Activated T-cell treated with anti-CD3 and anti-CD28 coated beads, Interleukin-2, amount 50 U/mL, for 4 hours (primary cell): ENCODE measurements at regions not wholly inside any gene's neighbourhood (a gene's known extent, or its start where the extent isn't known, plus 50 kb on each side); places are given as distances from the start of the nearest gene placed in this dataset.
"Not testable (repeated sequence)": the region's sequence is repeated elsewhere in the genome, so short reads cannot be mapped to it uniquely, and the experiment has no call there.

Source experiments
- ATAC-seq, 2 donors: fragments of 200-7000 bp; cut with Tn5 transposase; one replicate each; pipeline ENCODE4 v1.10.0; 2021
- DNase-seq: peaks from one replicate; pipeline ENCODE4 v3.0.0-alpha.2; 2020
- H3K27me3 Mint-ChIP-seq: one replicate; pipeline ENCODE4 v1.8.0; 2021; ENCODE audit warnings: low read depth, mixed read lengths
- H3K36me3 Mint-ChIP-seq: one replicate; pipeline ENCODE4 v1.8.0; 2022; ENCODE audit warnings: mixed read lengths; ENCODE audit not compliant: insufficient read depth
- H3K4me1 Mint-ChIP-seq: one replicate; pipeline ENCODE4 v1.8.0; 2021; ENCODE audit warnings: low read depth, mixed read lengths
- H3K4me3 Mint-ChIP-seq: one replicate; pipeline ENCODE4 v1.8.0; 2021; ENCODE audit warnings: mild to moderate bottlenecking, moderate library complexity, mixed read lengths
- H3K9me3 Mint-ChIP-seq: one replicate; pipeline ENCODE4 v1.8.0; 2021; ENCODE audit warnings: mixed read lengths

GRCh38 chr6:135655055-135655454 is 157.5 kb upstream of the AHI1 start:
- H3K27me3 Mint-ChIP-seq, result no peaks in the 10 kb centered on the region
- peaks cover 8% of the 10 kb centered on the region for H3K4me1 Mint-ChIP-seq
- ATAC-seq (no peak), DNase-seq (no peak)
- no peaks in the 10 kb centered on the region for H3K36me3 Mint-ChIP-seq
- no peak overlapping the region for H3K4me3 Mint-ChIP-seq
- H3K9me3 Mint-ChIP-seq, result peaks cover 14% of the 10 kb centered on the region

- Mint-ChIP-seq H3K4me1 (peaks cover under 1% of the 10 kb centered on the region), H3K9me3 (peaks cover 14% of the 10 kb centered on the region), H3K27me3 (peaks cover 3% of the 10 kb centered on the region), H3K36me3 (no peaks in the 10 kb centered on the region), H3K4me3 (no peak overlapping the region)
- ATAC-seq (no peak), DNase-seq (no peak)
These were observed 159.7 kb upstream of the AHI1 start for GRCh38 chr6:135657207-135657606.

- peaks cover 3% of the 10 kb centered on the region for H3K27me3 Mint-ChIP-seq
- H3K36me3 Mint-ChIP-seq, result no peaks in the 10 kb centered on the region
- H3K4me1 Mint-ChIP-seq, result no peaks in the 10 kb centered on the region
- no peak overlapping the region for H3K4me3 Mint-ChIP-seq
- ATAC-seq (no peak), DNase-seq (no peak)
- H3K9me3 Mint-ChIP-seq, result peaks cover 14% of the 10 kb centered on the region
These were observed 160.9 kb upstream of the AHI1 start for GRCh38 chr6:135658481-135658880.

- ATAC-seq (no peak), DNase-seq (no peak)
- H3K4me1 Mint-ChIP-seq, result no peaks in the 10 kb centered on the region
- H3K4me3 Mint-ChIP-seq, result no peak overlapping the region
- peaks cover 3% of the 10 kb centered on the region for H3K27me3 Mint-ChIP-seq
- no peaks in the 10 kb centered on the region for H3K36me3 Mint-ChIP-seq
- peaks cover 14% of the 10 kb centered on the region for H3K9me3 Mint-ChIP-seq
These were observed 161.4 kb upstream of the AHI1 start for GRCh38 chr6:135658916-135659315.

- no peak overlapping the region for H3K4me3 Mint-ChIP-seq
- no peaks in the 10 kb centered on the region for H3K36me3 Mint-ChIP-seq
- peaks cover 3% of the 10 kb centered on the region for H3K9me3 Mint-ChIP-seq
- H3K27me3 Mint-ChIP-seq, result peaks cover 7% of the 10 kb centered on the region
- no peaks in the 10 kb centered on the region for H3K4me1 Mint-ChIP-seq
- DNase-seq, result no peak
- ATAC-seq, result no peak
These were observed 167.0 kb upstream of the AHI1 start for GRCh38 chr6:135664527-135664926.

- Mint-ChIP-seq H3K4me1 (no peaks in the 10 kb centered on the region), H3K36me3 (no peaks in the 10 kb centered on the region), H3K27me3 (peaks cover 7% of the 10 kb centered on the region), H3K9me3 (peaks cover 3% of the 10 kb centered on the region), H3K4me3 (no peak overlapping the region)
- ATAC-seq, result no peak
- DNase-seq, result no peak
These were observed 168.4 kb upstream of the AHI1 start for GRCh38 chr6:135665935-135666334.

GRCh38 chr6:135667691-135668455 is 170.3 kb upstream of the AHI1 start:
- no peak for DNase-seq
- no peak for ATAC-seq
- no peaks in the 10 kb centered on the region for H3K36me3 Mint-ChIP-seq
- H3K4me3 Mint-ChIP-seq, result no peak overlapping the region
- no peaks in the 10 kb centered on the region for H3K4me1 Mint-ChIP-seq
- H3K27me3 Mint-ChIP-seq, result peaks cover 3% of the 10 kb centered on the region
- peaks cover 3% of the 10 kb centered on the region for H3K9me3 Mint-ChIP-seq

GRCh38 chr6:135672256-135672655 is 174.7 kb upstream of the AHI1 start:
- ATAC-seq (no peak), DNase-seq (no peak)
- H3K27me3 Mint-ChIP-seq, result peaks cover 3% of the 10 kb centered on the region
- H3K36me3 Mint-ChIP-seq, result no peaks in the 10 kb centered on the region
- peaks cover 3% of the 10 kb centered on the region for H3K4me1 Mint-ChIP-seq
- H3K4me3 Mint-ChIP-seq, result no peak overlapping the region
- no peaks in the 10 kb centered on the region for H3K9me3 Mint-ChIP-seq

GRCh38 chr6:135673501-135674309 is 176.2 kb upstream of the AHI1 start:
- ATAC-seq, result peak; percentile 41 to 48
- Mint-ChIP-seq H3K4me3 (no peak overlapping the region), H3K4me1 (peaks cover 3% of the 10 kb centered on the region)

GRCh38 chr6:135675026-135675425 is 176.5 kb upstream of the PDE7B start:
- DNase-seq (no peak), ATAC-seq (no peak)
- Mint-ChIP-seq H3K36me3 (no peaks in the 10 kb centered on the region), H3K4me1 (peaks cover 3% of the 10 kb centered on the region), H3K4me3 (no peak overlapping the region), H3K27me3 (no peaks in the 10 kb centered on the region), H3K9me3 (no peaks in the 10 kb centered on the region)

More at GRCh38 chr6:135673501-135674309, 176.2 kb upstream of the AHI1 start:
- DNase-seq, result no peak
- no peaks in the 10 kb centered on the region for H3K36me3 Mint-ChIP-seq
- H3K27me3 Mint-ChIP-seq, result no peaks in the 10 kb centered on the region
- no peaks in the 10 kb centered on the region for H3K9me3 Mint-ChIP-seq

- Mint-ChIP-seq H3K4me3 (no peak overlapping the region), H3K27me3 (no peaks in the 10 kb centered on the region), H3K9me3 (no peaks in the 10 kb centered on the region), H3K4me1 (peaks cover 3% of the 10 kb centered on the region), H3K36me3 (no peaks in the 10 kb centered on the region)
- ATAC-seq, result peak in 1 of 2 donors; percentile 73
- DNase-seq, result peak; percentile 15
These were observed 175.6 kb upstream of the PDE7B start for GRCh38 chr6:135675862-135676261.

GRCh38 chr6:135680964-135681913 is 170.3 kb upstream of the PDE7B start:
- H3K4me1 Mint-ChIP-seq, result no peaks in the 10 kb centered on the region
- no peaks in the 10 kb centered on the region for H3K36me3 Mint-ChIP-seq
- no peak for DNase-seq
- H3K27me3 Mint-ChIP-seq, result no peaks in the 10 kb centered on the region
- H3K4me3 Mint-ChIP-seq, result no peak overlapping the region
- no peaks in the 10 kb centered on the region for H3K9me3 Mint-ChIP-seq
- ATAC-seq, result no peak

- H3K4me3 Mint-ChIP-seq, result no peak overlapping the region
- DNase-seq, result no peak
- ATAC-seq, result no peak
- no peaks in the 10 kb centered on the region for H3K9me3 Mint-ChIP-seq
- H3K4me1 Mint-ChIP-seq, result peaks cover 3% of the 10 kb centered on the region
- no peaks in the 10 kb centered on the region for H3K36me3 Mint-ChIP-seq
- no peaks in the 10 kb centered on the region for H3K27me3 Mint-ChIP-seq
These were observed 164.7 kb upstream of the PDE7B start for GRCh38 chr6:135686784-135687301.

- DNase-seq, H3K9me3 Mint-ChIP-seq, H3K4me1 Mint-ChIP-seq, H3K36me3 Mint-ChIP-seq, ATAC-seq, H3K4me3 Mint-ChIP-seq, H3K27me3 Mint-ChIP-seq: not testable (repeated sequence)
These were observed 163.0 kb upstream of the PDE7B start for GRCh38 chr6:135688476-135688875.
